WTC11 (cell line): ENCODE measurements at regions not wholly inside any gene's neighbourhood (a gene's known extent, or its start where the extent isn't known, plus 50 kb on each side); places are given as distances from the start of the nearest gene placed in this dataset.

Experiments used
- ATAC-seq: fragments of 200-7000 bp; cut with Tn5 transposase; 2 replicates; pipeline ENCODE4 v1.10.0; 2021; ENCODE audit warnings: mild to moderate bottlenecking, moderate library complexity
- CTCF ChIA-PET: fragments of 300-600 bp; sonication (Branson Sonifier 250); formaldehyde crosslinking; loops from one replicate; lab custom pipeline; 2021; ENCODE audit warnings: antibody characterized with exemption; lab: Charles Lee
- POLR2A ChIA-PET: fragments of 350-600 bp; sonication (Branson Sonifier 250); formaldehyde crosslinking; loops from one replicate; lab custom pipeline; 2021; ENCODE audit warnings: antibody characterized with exemption; lab: Charles Lee
- DNase-seq: peaks from one replicate; pipeline ENCODE4 v3.0.0; 2021; ENCODE audit warnings: low spot score
- H3K27ac Mint-ChIP-seq: 2 replicates; pipeline ENCODE4 v1.8.0; 2021; ENCODE audit warnings: mixed read lengths
- H3K27me3 Mint-ChIP-seq: 2 replicates; pipeline ENCODE4 v1.8.0; 2021; ENCODE audit warnings: low read depth, mild to moderate bottlenecking, moderate library complexity, mixed read lengths
- H3K36me3 Mint-ChIP-seq: 2 replicates; pipeline ENCODE4 v1.8.0; 2021; ENCODE audit warnings: mixed read lengths
- H3K4me1 Mint-ChIP-seq: 2 replicates; pipeline ENCODE4 v1.8.0; 2022; ENCODE audit warnings: mixed read lengths
- H3K4me3 Mint-ChIP-seq: 2 replicates; pipeline ENCODE4 v1.8.0; 2021; ENCODE audit warnings: mild to moderate bottlenecking, moderate library complexity, mixed read lengths
- H3K9me3 Mint-ChIP-seq: 2 replicates; pipeline ENCODE4 v1.8.0; 2021; ENCODE audit warnings: mixed read lengths
- CDX4 ChIP-seq: fragments of 250-450 bp; sonication (Bioruptor Pico); IDR thresholded peaks from 2 replicates; pipeline ENCODE4 v1.9.0; 2021; ENCODE audit warnings: moderate library complexity, mild to moderate bottlenecking, inconsistent platforms, borderline replicate concordance
- E2F1 ChIP-seq: sonication (generic); formaldehyde crosslinking; IDR thresholded peaks from 2 replicates; pipeline ENCODE4 v1.8.0; 2022; ENCODE audit warnings: mild to moderate bottlenecking, missing genetic modification reagents
- E2F4 ChIP-seq: sonication (generic); formaldehyde crosslinking; IDR thresholded peaks from 2 replicates; pipeline ENCODE4 v1.8.1; 2022; ENCODE audit warnings: low read depth, mild to moderate bottlenecking, moderate library complexity, missing genetic modification reagents, borderline replicate concordance
- E2F5 ChIP-seq: sonication (generic); formaldehyde crosslinking; IDR thresholded peaks from 2 replicates; pipeline ENCODE4 v1.8.1; 2022; ENCODE audit warnings: mild to moderate bottlenecking, moderate library complexity, missing genetic modification reagents
- ERG ChIP-seq: fragments of 250-450 bp; sonication (Bioruptor Pico); IDR thresholded peaks from 2 replicates; pipeline ENCODE4 v1.8.0; 2021; ENCODE audit warnings: mild to moderate bottlenecking
- FOXP1 ChIP-seq: sonication (generic); formaldehyde crosslinking; IDR thresholded peaks from 2 replicates; pipeline ENCODE4 v1.8.0; 2022; ENCODE audit warnings: missing genetic modification reagents, mild to moderate bottlenecking, moderate library complexity, borderline replicate concordance
- GABPB1 ChIP-seq: sonication (generic); formaldehyde crosslinking; IDR thresholded peaks from 2 replicates; pipeline ENCODE4 v1.8.1; 2023; ENCODE audit warnings: mild to moderate bottlenecking, missing genetic modification reagents
- MAX ChIP-seq: sonication (generic); formaldehyde crosslinking; IDR thresholded peaks from 2 replicates; pipeline ENCODE4 v1.8.0; 2022; ENCODE audit warnings: mild to moderate bottlenecking, missing genetic modification reagents
- RORB ChIP-seq: fragments of 250-450 bp; sonication (Bioruptor Pico); IDR thresholded peaks from 2 replicates; pipeline ENCODE4 v1.9.0; 2021; ENCODE audit warnings: mild to moderate bottlenecking
- SMAD4 ChIP-seq: sonication (generic); formaldehyde crosslinking; IDR thresholded peaks from 2 replicates; pipeline ENCODE4 v1.8.0; 2022; ENCODE audit warnings: mild to moderate bottlenecking, missing genetic modification reagents
- TEAD1 ChIP-seq: sonication (generic); formaldehyde crosslinking; IDR thresholded peaks from 2 replicates; pipeline ENCODE4 v1.8.0; 2022; ENCODE audit warnings: mild to moderate bottlenecking, missing genetic modification reagents
- ZNF281 ChIP-seq: sonication (generic); formaldehyde crosslinking; IDR thresholded peaks from 2 replicates; pipeline ENCODE4 v1.8.0; 2023; ENCODE audit warnings: mild to moderate bottlenecking, missing genetic modification reagents
- ZNF425 ChIP-seq: fragments of 250-450 bp; sonication (Bioruptor Pico); conservative IDR thresholded peaks from 2 replicates; pipeline ENCODE4 v1.9.0; 2021; ENCODE audit warnings: mild to moderate bottlenecking
- ZNF671 ChIP-seq: fragments of 250-450 bp; sonication (Bioruptor Pico); IDR thresholded peaks from 2 replicates; pipeline ENCODE4 v1.8.0; 2021; ENCODE audit warnings: mild to moderate bottlenecking
- ZSCAN18 ChIP-seq: fragments of 250-450 bp; sonication (Bioruptor Pico); IDR thresholded peaks from 2 replicates; pipeline ENCODE4 v2.1.2; 2022; ENCODE audit warnings: mild to moderate bottlenecking, moderate library complexity
- TF ChIP-seq, protein P1 (sequence below): fragments of 250-450 bp; sonication (Bioruptor Pico); IDR thresholded peaks from 2 replicates; pipeline ENCODE4 v1.9.0; 2021; ENCODE audit warnings: mild to moderate bottlenecking

GRCh38 chr1:116855773-116856201 lies 53.9 kb upstream of the PTGFRN start (continued):
- no peak for TF ChIP-seq FOXP1 (CRISPR knock-in tag)
- TF ChIP-seq MAX (CRISPR knock-in tag) = no peak
- no peak for TF ChIP-seq ZNF425 (CRISPR knock-in tag)
- TF ChIP-seq, all 79 proteins: peak for 0

DNA sequence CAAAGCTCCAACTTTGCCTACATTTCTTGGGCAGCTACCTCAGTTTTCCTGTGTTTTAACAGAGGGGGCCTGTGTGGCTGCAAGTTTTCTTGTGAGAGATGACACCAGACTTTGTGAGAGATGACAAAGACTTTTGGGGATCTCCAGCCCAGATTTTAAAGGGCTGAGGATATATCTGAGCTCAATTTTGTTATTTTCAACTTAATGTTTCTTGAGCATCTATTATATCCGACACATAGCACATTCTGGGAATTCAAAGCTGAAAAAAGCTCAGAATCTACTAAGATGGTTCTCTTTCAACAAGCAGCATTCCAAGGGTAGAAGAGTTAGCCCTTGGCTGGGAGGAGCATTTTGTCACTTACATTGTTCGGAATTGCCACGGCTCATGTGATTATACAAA lies 53.4 kb upstream of the PTGFRN start:
- DNase-seq (no peak), ATAC-seq (no peak)
- Mint-ChIP-seq H3K9me3 (peaks cover 4% of the 10 kb centered on the region; the same call in 1 of the 2 replicates), H3K4me3 (no peak overlapping the region), H3K36me3 (peaks cover 3% of the 10 kb centered on the region; the same call in 1 of the 2 replicates), H3K27ac (no peak overlapping the region; the same call in 1 of the 2 replicates), H3K4me1 (peaks cover 74% of the 10 kb centered on the region), H3K27me3 (no peaks in the 10 kb centered on the region)
- CTCF ChIA-PET = interaction anchor here (0.5 to 2.1 kb wide), 11 partner anchors 14 to 238 kb away, joined by 3 to 7 read pairs (median 3); no protein-coding TSS in a partner anchor
- TF ChIP-seq ERG (CRISPR knock-in tag) = no peak
- no peak for TF ChIP-seq E2F4 (CRISPR knock-in tag)
- no peak for TF ChIP-seq ZSCAN18 (CRISPR knock-in tag)
- no peak for TF ChIP-seq E2F5 (CRISPR knock-in tag)
- TF ChIP-seq ZNF281 (CRISPR knock-in tag) = no peak
- TF ChIP-seq RORB = no peak
- no peak for TF ChIP-seq GABPB1
- POLR2A ChIA-PET = interaction anchor here (0.8 to 2.1 kb wide), 3 partner anchors 13 to 204 kb away, joined by 3 to 8 read pairs (median 6); partner anchors contain the start of gene TTF2

GRCh38 chr1:116857092-116857491 lies 52.6 kb upstream of the PTGFRN start:
- no peak for DNase-seq
- ChIA-PET CTCF (interaction anchor here (1.6 kb wide), 1 partner anchor 15 kb away, joined by 3 read pairs; no protein-coding TSS in a partner anchor), POLR2A (no interaction called here)
- Mint-ChIP-seq H3K36me3 (no peaks in the 10 kb centered on the region), H3K9me3 (no peaks in the 10 kb centered on the region), H3K4me1 (peaks cover 70% of the 10 kb centered on the region), H3K27ac (no peak overlapping the region), H3K27me3 (no peaks in the 10 kb centered on the region), H3K4me3 (no peak overlapping the region)
- ATAC-seq = no peak
- no peak for TF ChIP-seq CDX4
- TF ChIP-seq SMAD4 (CRISPR knock-in tag) = no peak
- TF ChIP-seq E2F1 (CRISPR knock-in tag) = no peak
- TF ChIP-seq ZNF671 = no peak
- TF ChIP-seq, protein P1, sequence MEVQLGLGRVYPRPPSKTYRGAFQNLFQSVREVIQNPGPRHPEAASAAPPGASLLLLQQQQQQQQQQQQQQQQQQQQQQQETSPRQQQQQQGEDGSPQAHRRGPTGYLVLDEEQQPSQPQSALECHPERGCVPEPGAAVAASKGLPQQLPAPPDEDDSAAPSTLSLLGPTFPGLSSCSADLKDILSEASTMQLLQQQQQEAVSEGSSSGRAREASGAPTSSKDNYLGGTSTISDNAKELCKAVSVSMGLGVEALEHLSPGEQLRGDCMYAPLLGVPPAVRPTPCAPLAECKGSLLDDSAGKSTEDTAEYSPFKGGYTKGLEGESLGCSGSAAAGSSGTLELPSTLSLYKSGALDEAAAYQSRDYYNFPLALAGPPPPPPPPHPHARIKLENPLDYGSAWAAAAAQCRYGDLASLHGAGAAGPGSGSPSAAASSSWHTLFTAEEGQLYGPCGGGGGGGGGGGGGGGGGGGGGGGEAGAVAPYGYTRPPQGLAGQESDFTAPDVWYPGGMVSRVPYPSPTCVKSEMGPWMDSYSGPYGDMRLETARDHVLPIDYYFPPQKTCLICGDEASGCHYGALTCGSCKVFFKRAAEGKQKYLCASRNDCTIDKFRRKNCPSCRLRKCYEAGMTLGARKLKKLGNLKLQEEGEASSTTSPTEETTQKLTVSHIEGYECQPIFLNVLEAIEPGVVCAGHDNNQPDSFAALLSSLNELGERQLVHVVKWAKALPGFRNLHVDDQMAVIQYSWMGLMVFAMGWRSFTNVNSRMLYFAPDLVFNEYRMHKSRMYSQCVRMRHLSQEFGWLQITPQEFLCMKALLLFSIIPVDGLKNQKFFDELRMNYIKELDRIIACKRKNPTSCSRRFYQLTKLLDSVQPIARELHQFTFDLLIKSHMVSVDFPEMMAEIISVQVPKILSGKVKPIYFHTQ (CRISPR knock-in tag) = no peak
- no peak for TF ChIP-seq TEAD1 (CRISPR knock-in tag)
